Prostate gland (tissue), 2 donors: ENCODE measurements at regions not wholly inside any gene's neighbourhood (a gene's known extent, or its start where the extent isn't known, plus 50 kb on each side); places are given as distances from the start of the nearest gene placed in this dataset.

ENCODE experiments used
- POLR2A ChIP-seq: fragments of 450-650 bp; IDR thresholded peaks from one replicate; pipeline ENCODE4 v1.6.1; 2016; ENCODE audit warnings: antibody characterized with exemption, mild to moderate bottlenecking
- POLR2AphosphoS5 ChIP-seq: sonication (generic); formaldehyde crosslinking; IDR thresholded peaks from one replicate; pipeline ENCODE4 v1.6.1; 2017; ENCODE audit warnings: antibody characterized with exemption
- TF ChIP-seq, protein P1 (sequence below), 4 experiments: fragments of 200-600 bp in 2 of 4; fragments of 450-650 bp in 2 of 4; sonication (generic) in 2 of 4; IDR thresholded peaks; 1 replicate in 3 of 4; 2 replicates in 1 of 4; pipeline ENCODE4 v1.5.1; 2016 to 2019; ENCODE audit warnings: antibody characterized with exemption in 4 of 4, mild to moderate bottlenecking in 2 of 4, moderate library complexity in 2 of 4

DNA sequence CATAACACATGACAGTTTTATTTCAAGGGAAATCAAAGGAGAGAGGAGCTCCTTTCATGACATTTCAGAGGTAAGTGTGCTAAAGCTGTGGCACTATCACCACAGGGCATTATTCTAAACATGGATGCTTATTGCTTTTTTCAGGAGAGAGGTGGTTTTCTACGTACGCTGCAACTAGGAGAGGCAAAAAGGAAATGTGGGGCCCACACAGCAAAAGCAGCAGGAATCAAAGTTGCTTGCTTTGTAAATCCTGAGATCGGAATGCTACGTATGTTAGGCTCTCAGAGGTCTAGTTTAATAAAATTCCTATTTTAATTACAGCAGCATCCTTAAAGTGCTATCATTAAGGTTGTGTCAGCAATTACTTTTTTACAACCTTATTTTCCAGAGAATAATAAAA is 55.0 kb upstream of the GRIP1 start:
- TF ChIP-seq, protein P1, sequence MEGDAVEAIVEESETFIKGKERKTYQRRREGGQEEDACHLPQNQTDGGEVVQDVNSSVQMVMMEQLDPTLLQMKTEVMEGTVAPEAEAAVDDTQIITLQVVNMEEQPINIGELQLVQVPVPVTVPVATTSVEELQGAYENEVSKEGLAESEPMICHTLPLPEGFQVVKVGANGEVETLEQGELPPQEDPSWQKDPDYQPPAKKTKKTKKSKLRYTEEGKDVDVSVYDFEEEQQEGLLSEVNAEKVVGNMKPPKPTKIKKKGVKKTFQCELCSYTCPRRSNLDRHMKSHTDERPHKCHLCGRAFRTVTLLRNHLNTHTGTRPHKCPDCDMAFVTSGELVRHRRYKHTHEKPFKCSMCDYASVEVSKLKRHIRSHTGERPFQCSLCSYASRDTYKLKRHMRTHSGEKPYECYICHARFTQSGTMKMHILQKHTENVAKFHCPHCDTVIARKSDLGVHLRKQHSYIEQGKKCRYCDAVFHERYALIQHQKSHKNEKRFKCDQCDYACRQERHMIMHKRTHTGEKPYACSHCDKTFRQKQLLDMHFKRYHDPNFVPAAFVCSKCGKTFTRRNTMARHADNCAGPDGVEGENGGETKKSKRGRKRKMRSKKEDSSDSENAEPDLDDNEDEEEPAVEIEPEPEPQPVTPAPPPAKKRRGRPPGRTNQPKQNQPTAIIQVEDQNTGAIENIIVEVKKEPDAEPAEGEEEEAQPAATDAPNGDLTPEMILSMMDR (IDR thresholded peaks at IDR 0.05): no peak
- TF ChIP-seq POLR2AphosphoS5 (no peak), POLR2A (no peak)
